ENCODE measurements at regions not wholly inside any gene's neighbourhood (a gene's known extent, or its start where the extent isn't known, plus 50 kb on each side); places are given as distances from the start of the nearest gene placed in this dataset.

GRCh38 chr6:146968041-146968760 lies 236.0 kb upstream of the STXBP5 start:
- no peak for TF ChIP-seq CTCF (IDR thresholded peaks at IDR 0.05; ENCODE audit: low read depth, low read length, missing input control)
- no peak for TF ChIP-seq JUND (IDR thresholded peaks at IDR 0.05)
- no peak for TF ChIP-seq TAF1 (conservative IDR thresholded peaks at IDR 0.05)
- TF ChIP-seq SP1 (IDR thresholded peaks at IDR 0.05): no peak
